DMS 273 treated with DMSO at 0.1 percent for 48 hours (cell line): ENCODE measurements at regions not wholly inside any gene's neighbourhood (a gene's known extent, or its start where the extent isn't known, plus 50 kb on each side); places are given as distances from the start of the nearest gene placed in this dataset.

Experiments
- DNase-seq: peaks from one replicate; lab custom pipeline; 2025; lab: John Stamatoyannopoulos, UW

DNA sequence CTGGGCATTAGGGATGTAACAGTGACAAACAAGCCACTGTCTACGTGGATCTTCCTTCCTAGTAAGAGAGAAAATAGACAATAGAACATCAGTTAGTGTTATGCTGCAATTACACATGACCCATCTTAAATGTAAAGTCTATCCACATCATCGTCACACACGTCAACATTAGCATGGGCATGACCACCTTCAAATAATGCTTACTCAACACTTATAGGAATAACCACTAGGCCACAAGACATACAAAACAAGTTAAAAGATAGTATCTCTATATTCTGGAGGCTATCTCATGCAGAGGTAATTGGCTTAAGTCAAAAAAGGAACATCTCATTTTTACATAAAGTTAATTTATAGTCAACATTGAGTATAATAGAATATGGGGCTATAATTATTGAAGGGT is 156.5 kb downstream of the MOXD1 start:
- DNase-seq = no peak

DNA sequence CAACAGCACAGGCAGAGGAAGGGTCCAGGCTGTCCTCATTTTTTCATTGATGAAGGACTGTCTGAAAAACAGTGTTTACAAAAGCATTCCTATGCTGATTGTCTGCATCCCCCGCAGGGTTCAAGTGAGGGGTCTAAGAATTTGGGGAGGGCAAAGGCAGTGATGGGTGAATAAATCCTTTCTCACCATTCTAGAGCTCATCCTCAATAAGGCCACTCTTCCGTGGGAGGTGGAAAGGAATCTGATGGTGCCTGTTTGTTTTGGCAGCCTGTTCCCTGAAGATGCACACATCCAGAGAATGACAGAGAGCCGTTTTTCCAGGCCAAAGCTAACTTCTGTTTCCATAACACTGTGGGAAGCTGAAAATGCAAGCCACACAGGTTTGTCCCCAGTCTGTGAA is 164.5 kb downstream of the MOXD1 start:
- DNase-seq = no peak

DNA sequence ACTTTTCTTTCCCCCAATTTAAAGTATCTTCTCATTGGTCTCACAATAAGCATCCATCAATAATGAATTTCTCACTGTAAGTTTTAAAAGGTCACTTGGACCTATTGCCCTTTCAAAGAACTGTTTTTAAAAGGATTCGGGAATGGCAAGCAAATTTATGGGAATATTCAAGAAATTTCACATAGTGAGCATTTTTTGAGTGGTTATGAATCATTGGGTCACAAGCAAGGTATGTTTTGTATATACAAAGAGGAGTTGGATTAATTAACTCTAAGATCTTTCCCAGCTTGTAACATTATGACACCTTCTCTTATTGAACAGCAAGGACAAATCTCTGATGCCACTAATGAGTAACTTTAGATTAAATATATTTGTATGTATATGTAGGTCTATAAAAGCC is 165.0 kb downstream of the MOXD1 start:
- no peak for DNase-seq

DNA sequence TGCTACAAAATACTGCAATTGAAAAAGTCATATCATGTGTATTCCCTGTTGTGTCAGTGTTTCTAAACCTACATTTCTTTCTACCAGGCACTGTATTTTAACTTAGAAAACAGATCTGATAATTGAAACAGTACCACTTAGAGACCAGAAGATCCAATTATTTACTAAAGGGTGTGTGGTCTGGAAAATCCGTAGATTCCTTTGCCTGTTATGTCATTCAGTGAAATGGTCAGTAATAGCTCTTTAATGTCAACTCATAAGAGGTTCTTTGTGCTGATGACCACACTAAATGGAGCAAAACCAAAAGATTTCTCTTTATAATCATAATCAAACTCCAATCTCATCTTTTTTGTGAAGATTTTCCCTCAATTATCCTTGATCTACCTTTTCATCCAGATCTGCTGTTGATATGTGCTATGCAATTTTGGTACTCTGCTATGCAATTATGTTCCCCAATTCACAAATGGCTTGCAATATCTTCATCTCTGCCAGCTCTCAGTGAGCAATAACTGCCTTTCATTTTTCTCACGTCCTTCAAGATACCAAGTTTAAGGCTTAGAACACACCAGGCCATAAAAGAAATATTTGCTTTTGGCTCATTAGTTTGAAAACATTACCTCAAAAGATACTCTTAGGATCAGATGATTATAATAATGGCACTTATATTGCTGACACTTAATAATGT is 165.5 kb downstream of the MOXD1 start:
- no peak for DNase-seq

DNA sequence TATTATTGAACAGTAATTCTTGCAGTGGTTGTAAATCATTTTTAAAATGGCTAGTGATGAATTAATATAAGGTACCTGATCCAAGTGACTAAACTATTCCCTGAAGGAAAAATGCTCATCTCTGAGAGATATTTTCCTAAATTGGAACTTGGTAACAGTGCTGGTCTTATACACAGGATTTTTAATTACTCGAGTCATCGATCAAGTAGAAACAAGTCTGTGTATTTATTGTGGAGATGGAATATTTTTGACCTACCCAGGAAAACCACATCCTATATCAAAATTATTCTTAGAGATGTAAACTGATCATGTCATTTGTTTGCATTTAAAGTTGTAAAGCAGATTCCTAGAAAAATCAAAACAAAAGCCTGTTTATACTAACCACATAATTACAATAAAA is 166.9 kb downstream of the MOXD1 start:
- no peak for DNase-seq

DNA sequence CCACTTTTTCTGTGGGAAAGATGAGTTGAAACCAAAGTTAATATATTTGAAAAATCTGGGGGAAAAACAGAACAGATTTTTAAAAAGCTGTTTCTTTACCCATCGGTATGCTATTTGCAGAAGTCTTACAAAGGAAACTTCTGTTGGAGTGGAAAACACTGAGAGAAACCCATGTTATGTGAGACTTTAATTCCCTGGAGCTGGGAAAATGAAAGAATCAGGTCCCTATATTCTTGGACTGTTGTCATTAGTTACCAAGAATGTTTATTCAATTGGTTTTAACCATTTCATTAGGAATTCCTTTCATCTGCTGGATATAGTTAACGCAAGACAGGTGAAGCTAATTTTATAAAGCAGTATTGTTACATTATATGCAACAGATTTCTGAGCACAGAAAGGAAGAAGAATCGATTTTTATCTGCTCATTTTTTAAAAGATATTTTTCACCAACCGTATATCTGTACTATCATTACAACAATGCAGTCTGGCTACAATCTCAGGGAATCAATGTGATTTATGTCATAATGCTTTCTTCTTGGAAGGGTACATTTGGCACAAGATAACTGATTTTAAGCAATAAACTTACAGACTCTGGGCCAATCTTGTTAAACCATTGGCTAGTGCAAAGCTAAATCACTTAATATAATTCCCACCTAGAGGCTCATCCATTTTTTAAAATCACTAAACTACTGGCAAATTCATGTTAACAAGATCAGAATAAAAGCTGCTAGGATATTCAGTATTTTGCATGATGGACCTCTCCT is 170.0 kb downstream of the MOXD1 start:
- no peak for DNase-seq

DNA sequence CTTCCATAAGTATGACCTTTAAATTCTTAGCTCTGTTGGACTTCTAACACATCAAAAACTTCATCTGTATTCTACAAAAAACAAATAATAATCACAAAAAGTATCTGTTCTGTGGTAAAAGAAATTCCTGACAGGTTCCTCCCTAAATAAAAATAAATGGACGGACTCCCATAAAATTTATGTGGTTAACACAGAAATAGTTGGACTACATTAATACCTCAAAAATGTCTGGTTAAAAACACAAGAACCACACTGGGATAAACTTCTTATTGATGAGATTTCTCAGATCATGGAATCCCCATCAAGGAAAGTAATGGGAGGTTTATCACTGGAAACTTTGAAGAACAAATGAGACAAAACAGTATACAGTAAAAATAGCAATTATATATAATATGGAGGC is 172.4 kb downstream of the MOXD1 start:
- no peak for DNase-seq

DNA sequence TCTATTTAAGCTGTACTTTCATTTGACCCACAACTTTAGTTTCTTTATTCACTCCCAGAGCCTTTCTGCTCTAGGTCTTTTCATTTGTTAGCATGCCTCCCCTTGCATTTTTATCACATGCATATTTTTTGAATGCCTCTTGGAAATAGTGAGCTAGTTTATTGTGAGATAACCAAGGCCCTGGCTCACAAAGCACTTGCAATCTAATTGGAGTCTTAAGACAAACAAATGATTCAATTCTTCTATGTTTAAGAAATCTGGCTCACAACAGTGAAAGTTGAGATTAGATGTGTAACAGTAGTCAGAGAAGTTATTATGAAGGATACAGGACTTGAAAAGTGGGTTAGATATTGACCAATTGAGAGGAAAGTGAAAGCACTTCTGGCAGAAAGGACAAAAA is 173.4 kb downstream of the MOXD1 start:
- DNase-seq = no peak

DNA sequence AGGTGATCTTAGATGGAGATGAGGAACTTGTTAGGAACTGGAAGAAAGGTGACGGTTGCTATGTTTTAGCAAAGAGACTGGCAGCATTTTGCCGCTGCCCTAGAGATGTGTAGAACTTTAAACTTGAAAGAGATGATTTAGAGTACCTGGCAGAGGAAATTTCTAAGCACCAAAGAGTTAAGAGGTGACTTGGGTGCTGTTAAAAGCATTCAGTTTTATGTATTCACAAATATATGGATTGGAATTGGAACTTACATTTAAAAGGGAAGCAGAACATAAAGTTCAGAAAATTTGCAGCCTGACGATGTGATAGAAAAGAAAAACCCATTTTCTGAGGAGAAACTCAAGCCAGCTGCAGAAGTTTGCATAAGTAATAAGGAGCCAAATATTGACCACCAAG is 176.3 kb downstream of the MOXD1 start:
- no peak for DNase-seq

DNA sequence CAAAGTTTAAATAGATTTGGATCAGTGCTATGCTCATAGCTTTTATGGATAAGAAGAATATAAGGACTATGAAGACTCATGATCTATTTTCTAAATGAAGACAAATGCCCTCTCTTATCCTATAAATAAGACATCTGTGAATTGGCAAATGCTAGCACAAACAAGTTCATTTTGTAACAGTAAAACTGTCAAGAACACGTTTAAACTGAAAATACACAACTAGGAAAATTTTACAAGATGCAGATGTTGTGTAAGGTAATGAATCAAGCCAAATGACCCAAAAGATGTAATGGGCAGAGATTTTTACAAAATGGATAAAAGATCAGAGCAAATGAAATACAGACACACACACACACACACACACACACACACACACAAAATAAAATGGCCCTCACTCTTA is 180.5 kb downstream of the MOXD1 start:
- DNase-seq = no peak

DNA sequence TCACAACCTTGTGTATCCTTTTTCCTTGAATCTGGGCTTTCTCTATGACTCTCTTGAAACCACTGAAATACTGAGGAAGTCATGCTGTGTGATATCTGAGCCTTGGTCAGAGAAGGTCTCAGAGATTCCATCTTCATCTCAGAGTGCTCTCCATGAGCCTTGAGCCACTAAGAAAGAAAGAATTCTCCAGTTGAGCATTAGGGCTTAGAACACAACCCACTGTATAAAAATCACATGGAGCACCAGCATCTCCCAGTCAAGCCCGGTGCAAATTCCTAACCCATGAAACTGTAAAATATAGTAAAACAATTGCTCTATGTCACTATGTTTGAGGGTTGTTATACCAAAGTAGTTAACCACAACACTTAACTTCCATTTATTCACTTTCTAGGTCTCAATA is 181.4 kb downstream of the MOXD1 start:
- no peak for DNase-seq

DNA sequence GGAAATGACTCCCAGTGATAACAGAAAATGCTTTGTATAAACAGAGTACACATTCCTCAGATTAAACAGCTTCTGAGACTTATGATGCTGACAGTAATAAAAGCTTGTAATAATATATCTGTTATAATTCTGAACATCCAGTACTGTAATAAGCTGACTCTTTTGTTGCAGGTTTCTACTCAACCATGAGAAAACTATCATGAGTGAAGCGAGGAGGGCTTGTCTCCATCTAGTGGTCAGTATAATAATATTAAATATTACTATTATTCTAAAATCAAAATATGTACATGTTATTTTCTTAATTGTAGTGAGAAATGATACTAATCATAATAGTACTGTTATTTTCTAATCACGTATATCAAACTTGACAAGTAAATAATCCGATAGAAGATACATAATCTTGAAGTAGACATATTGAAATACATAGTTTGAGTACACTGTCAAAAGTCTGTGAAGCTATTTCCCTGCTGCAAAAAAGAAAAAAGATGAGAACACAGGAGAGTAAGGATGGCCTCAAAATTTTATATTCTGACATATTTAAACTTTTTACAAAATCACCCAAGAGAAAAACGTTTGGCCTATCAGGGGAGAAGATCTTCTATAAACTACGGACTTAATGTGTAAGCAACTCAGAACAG is 183.1 kb downstream of the MOXD1 start:
- DNase-seq = peak; percentile 7

DNA sequence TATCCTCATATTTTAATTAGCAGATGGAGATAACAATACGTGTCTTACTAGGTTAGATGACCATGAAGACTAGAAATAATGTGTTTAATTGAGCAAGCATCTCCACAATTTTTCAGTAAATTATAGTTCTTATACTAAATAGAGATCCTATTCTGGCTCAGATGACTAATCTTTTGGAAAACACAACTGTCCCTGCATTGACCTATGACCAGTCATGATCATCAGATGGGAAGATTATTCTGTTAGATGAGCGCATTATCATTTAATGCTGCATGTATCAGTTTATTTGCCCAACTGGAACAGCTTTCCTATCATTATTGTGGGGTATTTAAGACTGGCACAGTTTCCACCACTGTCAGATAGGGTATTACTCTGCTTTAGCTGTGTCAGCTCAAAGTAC is 185.5 kb downstream of the MOXD1 start:
- no peak for DNase-seq

DNA sequence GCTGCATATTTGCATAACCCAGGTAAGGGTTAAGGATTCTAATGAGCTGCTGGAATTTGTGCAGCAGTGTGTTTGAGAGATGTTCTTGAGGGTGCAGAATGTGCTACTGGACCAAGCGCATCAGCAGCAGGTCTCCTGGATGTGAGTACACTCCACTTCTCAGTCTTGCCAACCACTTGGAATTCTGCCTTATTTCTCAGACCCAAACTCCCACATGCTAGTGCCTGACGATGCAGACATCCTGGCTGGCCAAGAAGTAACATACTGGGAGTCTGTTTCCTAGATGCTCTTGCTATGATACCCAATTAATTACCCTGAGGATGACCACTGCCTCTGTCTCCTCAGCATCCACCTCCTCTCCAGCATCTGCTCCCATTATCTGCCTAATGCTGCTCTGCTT is 186.6 kb downstream of the MOXD1 start:
- no peak for DNase-seq

DNA sequence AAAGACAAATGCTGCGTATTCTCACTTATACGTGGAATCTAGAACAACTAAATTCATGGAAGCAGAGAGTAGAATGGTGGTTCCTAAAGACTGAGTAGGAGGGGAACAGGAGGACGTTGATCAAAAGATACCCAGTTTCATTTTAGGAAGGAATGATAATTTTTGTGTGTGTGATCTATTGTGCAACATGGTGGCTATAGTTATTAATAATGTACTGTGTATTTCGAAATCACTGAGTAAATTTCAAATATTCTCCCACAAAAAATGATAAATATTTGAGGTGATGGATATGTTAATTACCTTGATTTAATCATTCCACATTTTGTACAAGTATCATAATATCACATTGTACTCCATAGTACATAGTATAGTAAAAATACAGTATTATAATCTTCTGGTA is 187.5 kb downstream of the MOXD1 start:
- DNase-seq = no peak

DNA sequence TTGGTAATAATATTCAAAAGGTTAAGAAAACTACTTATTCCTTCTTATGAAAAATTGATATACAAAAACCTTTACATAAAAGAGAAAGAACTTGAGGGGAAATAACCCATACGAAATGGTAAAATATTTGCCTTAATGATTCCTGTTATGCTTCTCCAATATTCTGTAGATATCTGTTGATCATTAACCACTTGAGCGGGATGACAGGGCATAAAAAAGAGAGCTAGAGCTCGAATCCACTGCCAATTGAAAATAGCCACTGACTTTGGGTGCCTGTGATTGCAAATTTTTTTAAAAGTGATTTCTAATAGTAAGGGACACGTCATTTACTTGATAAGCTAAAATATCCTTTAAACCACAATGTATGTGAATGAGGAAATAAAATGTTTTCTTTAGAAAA is 188.1 kb downstream of the MOXD1 start:
- no peak for DNase-seq

DNA sequence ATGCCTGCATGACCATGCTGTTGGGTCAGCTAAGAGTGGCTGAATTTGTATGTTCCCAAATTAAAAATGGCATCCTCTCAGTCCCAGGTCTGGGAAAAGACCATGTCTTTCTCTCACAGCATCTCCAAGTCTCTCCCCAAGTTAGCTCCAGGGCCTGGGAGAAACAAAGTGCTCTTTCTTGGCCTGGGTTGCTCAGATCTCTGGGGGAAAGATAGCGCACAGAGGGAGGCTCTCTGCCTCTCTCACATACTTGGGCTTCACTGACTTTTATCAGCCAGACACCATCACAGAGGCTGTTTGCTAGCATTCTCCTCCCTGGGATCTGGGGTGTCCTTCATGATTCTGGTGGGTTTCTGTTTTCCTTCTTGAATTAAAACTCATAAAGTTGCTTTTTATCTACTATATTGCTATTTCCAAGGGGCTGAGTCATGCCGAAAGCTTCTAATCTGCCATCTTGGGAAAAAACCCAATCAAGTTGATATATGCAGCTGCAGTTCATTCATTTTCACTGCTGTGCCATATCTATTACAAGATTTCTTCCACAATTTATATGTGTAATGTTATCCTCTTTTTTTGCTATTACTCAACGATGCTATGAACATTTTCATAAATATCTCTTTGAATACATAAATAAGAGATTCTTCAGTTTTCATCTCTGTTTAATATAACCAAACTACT is 190.2 kb downstream of the MOXD1 start:
- no peak for DNase-seq

DNA sequence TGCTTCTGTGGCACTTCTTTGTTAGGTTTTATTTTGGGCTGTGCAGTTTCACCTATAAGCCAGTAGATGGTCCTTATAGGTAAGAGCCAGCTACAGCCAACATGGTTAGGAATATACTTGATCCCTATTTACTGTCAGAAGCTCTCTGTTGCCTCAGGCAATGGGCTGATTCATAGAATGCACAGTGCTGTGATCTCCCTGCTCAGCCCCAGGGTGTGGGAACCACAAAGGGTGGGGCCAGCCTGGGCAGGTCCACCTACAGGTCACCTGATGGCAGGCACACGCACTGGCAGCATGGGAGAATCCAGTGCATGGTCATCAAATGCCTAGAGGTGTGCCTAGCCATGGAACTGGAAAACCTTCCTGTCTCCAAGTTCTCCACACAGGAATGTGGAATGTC is 191.9 kb downstream of the MOXD1 start:
- DNase-seq = no peak

DNA sequence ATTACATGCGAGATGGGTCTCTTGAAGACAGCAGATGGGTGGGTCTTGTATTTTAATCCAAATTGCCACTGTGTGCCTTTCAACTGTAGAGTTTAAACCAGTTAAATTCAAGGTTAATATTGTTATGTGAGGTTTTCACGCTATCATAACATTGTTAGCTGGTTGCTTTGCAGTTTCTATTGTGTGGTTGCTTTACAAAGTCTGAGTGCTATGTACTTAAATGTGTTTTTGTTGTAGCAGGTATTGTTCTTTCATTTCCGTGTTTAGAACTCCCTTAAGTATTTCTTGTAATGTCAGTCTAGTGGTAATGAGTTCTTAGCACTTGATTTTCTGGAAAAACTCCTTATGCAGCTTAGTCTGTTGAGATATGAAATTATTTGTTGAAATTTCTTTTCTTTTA is 193.3 kb downstream of the MOXD1 start:
- no peak for DNase-seq

DNA sequence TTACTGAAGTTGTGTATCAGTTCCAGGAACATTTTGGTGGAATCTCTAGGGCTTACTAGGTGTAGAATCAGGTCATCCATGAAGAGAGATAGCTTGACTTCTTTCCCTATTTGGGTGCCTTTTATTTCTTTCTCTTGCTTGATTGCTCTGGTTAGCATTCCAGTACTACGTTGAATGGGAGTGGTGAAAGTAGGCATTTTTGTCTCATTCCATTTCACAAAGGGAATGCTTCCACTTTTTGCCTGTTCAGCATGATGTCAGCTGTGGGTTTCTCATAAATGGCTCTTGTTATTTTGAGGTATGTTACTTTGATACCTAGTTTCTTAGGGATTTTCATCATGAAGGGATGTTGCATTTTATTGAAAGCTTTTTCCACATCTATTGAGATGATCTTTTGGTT is 195.3 kb downstream of the MOXD1 start:
- DNase-seq = no peak

DNA sequence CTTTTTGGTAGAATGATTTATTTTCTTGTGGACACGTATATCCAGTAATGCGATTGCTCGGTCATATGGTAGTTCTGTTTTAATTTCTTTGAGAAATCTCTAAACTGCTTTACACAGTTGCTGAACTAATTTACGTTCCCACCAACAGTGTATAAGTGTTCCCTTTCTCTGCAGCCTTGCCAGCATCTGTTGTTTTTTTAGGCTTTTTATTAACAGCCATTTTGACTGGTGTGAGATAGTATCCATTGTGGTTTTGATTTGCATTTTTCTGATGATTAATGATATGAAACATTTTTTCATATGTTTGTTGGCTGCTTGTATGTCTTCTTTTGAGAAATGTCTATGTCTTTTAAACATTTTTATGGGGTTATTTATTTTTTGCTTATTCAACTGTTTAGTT is 196.7 kb downstream of the MOXD1 start:
- DNase-seq = no peak

DNA sequence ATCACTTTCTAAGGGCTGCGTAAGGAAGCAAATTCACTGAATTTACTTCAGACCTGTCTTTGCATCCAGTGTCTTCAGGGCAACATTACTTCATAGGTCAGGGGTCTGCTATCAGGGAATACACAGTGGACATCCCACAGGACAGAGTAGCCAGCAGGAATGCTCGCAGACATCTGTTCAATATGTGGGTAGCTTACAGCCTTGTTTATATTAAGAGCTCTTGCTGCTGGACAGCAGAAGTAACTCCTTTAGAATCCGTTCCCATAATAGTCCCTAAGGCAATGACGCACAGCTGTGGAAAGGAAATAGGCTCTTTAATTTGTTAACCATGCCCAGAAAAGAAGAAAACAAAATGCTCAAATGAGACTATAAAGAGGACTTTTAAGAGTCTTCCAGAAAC is 198.7 kb downstream of the MOXD1 start:
- no peak for DNase-seq

DNA sequence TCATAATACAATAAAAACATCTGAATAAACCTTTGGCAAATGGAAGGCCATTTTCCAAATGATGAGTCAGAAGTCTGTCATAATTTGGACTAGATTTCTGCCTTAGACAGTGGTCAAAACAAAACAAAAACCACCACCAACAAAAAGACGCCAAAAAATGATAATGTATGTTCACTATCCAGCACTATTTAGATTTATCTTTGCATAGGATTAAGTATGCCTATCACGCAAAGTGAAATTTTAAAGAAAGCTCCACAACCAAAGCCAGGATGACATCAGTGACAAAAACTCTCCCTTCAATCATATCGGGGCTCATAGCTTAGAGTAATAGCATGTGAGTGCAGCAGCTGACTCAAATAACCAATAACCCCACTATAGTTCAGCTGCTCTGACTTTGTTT is 201.9 kb downstream of the MOXD1 start:
- no peak for DNase-seq
